K562 (cell line): ENCODE measurements at regions not wholly inside any gene's neighbourhood (a gene's known extent, or its start where the extent isn't known, plus 50 kb on each side); places are given as distances from the start of the nearest gene placed in this dataset.

Source experiments
- ATAC-seq: fragments of 200-7000 bp; cut with Tn5 transposase; 3 replicates; pipeline ENCODE4 v1.9.1; 2020; ENCODE audit warnings: moderate library complexity
- BruUV-seq: library from RNA; stranded (reverse); fragments of 400-500 nt; replicated peaks from 2 replicates; lab custom pipeline; 2021; lab: Mats Ljungman, UMichigan
- CTCF ChIA-PET: fragments of 300-600 bp; formaldehyde crosslinking; extraction: SDS; loops from one replicate; lab custom pipeline; 2021; ENCODE audit warnings: low intra/inter-chr PET ratio; lab: Yijun Ruan, JAX
- POLR2A ChIA-PET: fragments of 300-600, 350-650 bp; sonication (Branson Sonifier 250); formaldehyde crosslinking; extraction: SDS; loops from one replicate; lab custom pipeline; 2021; ENCODE audit warnings: antibody characterized with exemption, inconsistent platforms; lab: Yijun Ruan, JAX
- DNase-seq, 4 experiments: peaks; one replicate each; pipeline versions ENCODE4 v3.0.0 to v3.0.0-alpha.2; 2011 to 2018; ENCODE audit warnings: low spot score in 3 of 4, mixed read lengths in 3 of 4; ENCODE audit errors: extremely low read depth in 1 of 4
- FAIRE-seq: peaks from 2 replicates; lab custom pipeline; 2011; peaks lifted over from hg19 to GRCh38; lab: Jason Lieb, UNC
- H2AFZ ChIP-seq: 2 replicates; pipeline ENCODE4 v1.6.0; 2011; ENCODE audit warnings: low read depth, low read length, control low read depth, inconsistent platforms
- H3K27ac ChIP-seq: fragments of 200-600 bp; 3 replicates; pipeline ENCODE4 v1.8.0; 2011; ENCODE audit warnings: low read depth, mild to moderate bottlenecking, control low read depth, inconsistent platforms, low read length, moderate library complexity, mixed read lengths; ENCODE audit errors: extremely low read depth
- H3K27me3 ChIP-seq, 2 experiments: fragments of 300-600 bp in 1 of 2; 2 replicates in 1 of 2; 3 replicates in 1 of 2; pipeline versions ENCODE4 v1.6.0 to v1.8.0; 2011; ENCODE audit warnings: inconsistent platforms in 2 of 2, low read length in 2 of 2, mild to moderate bottlenecking in 1 of 2, mixed read lengths in 1 of 2, moderate library complexity in 1 of 2; ENCODE audit not compliant: control insufficient read depth in 2 of 2, insufficient read depth in 2 of 2
- H3K36me3 ChIP-seq: fragments of 300-600 bp; 3 replicates; pipeline ENCODE4 v1.8.0; 2011; ENCODE audit warnings: mild to moderate bottlenecking, low read length, inconsistent platforms; ENCODE audit not compliant: control insufficient read depth, insufficient read depth
- H3K4me1 ChIP-seq, 2 experiments: fragments of 200-600 bp in 1 of 2; replicated peaks in 1 of 2; 2 replicates in 1 of 2; 3 replicates in 1 of 2; pipeline versions ENCODE4 v1.5.1 to v1.8.0; 2011; ENCODE audit warnings: inconsistent platforms in 2 of 2, low read length in 2 of 2, mild to moderate bottlenecking in 1 of 2, mixed read lengths in 1 of 2, moderate library complexity in 1 of 2; ENCODE audit not compliant: control insufficient read depth in 2 of 2, insufficient read depth in 2 of 2
- H3K4me2 ChIP-seq: 2 replicates; pipeline ENCODE4 v1.6.1; 2011; ENCODE audit warnings: low read length, control low read depth, inconsistent platforms, mixed read lengths; ENCODE audit not compliant: insufficient read depth
- H3K4me3 ChIP-seq: fragments of 200-600 bp; sonication (generic), shearing (Covaris generic); 2 replicates; pipeline ENCODE4 v1.5.1; 2016; ENCODE audit warnings: control low read depth, inconsistent platforms
- H3K79me2 ChIP-seq: fragments of 200-600 bp; 3 replicates; pipeline ENCODE4 v1.8.0; 2011; ENCODE audit warnings: low read length, inconsistent platforms; ENCODE audit not compliant: control insufficient read depth, insufficient read depth
- H3K9ac ChIP-seq, 2 experiments: 2 replicates each; pipeline versions ENCODE4 v1.6.0 to v1.6.1; 2011; ENCODE audit warnings: low read depth in 2 of 2, low read length in 2 of 2, control low read depth in 1 of 2, inconsistent platforms in 1 of 2, mild to moderate bottlenecking in 1 of 2, mixed read lengths in 1 of 2; ENCODE audit not compliant: insufficient read depth in 1 of 2
- H3K9me1 ChIP-seq: one replicate; pipeline ENCODE4 v1.6.0; 2011; ENCODE audit warnings: inconsistent platforms, mild to moderate bottlenecking, low read length, moderate library complexity; ENCODE audit not compliant: control insufficient read depth, insufficient read depth
- H3K9me3 ChIP-seq: replicated peaks from 2 replicates; pipeline ENCODE4 v1.5.1; 2011; ENCODE audit warnings: low read depth, low read length, inconsistent platforms; ENCODE audit not compliant: control insufficient read depth, insufficient read depth
- H4K20me1 ChIP-seq: replicated peaks from 2 replicates; pipeline ENCODE4 v1.6.1; 2011; ENCODE audit warnings: low read length, inconsistent platforms, mixed read lengths; ENCODE audit not compliant: control insufficient read depth, insufficient read depth
- ASH1L ChIP-seq: fragments of 450-650 bp; IDR thresholded peaks from 2 replicates; pipeline ENCODE4 v1.6.1; 2018; ENCODE audit warnings: borderline replicate concordance, mild to moderate bottlenecking, low read depth; ENCODE audit not compliant: partially characterized antibody
- GTF2A2 ChIP-seq: IDR thresholded peaks from 2 replicates; pipeline ENCODE4 v1.6.1; 2016; ENCODE audit warnings: mild to moderate bottlenecking, missing genetic modification characterization, missing compliant biosample characterization
- PHTF2 ChIP-seq: fragments of 250-450 bp; sonication (Bioruptor Pico); IDR thresholded peaks from 2 replicates; pipeline ENCODE4 v1.5.0; 2021; ENCODE audit warnings: mild to moderate bottlenecking
- RAD51 ChIP-seq: fragments of 450-650 bp; IDR thresholded peaks from 2 replicates; pipeline ENCODE4 v1.7.1; 2016; ENCODE audit warnings: low read depth, mild to moderate bottlenecking, borderline replicate concordance
- SIN3B ChIP-seq: fragments of 450-650 bp; IDR thresholded peaks from 2 replicates; pipeline ENCODE4 v1.6.1; 2017; ENCODE audit warnings: low read depth, mild to moderate bottlenecking, moderate library complexity
- XRCC3 ChIP-seq: fragments of 450-650 bp; IDR thresholded peaks from 2 replicates; pipeline ENCODE4 v1.6.1; 2017; ENCODE audit warnings: mild to moderate bottlenecking, moderate library complexity
- ZNF316 ChIP-seq: fragments of 450-650 bp; IDR thresholded peaks from 2 replicates; pipeline ENCODE4 v1.6.1; 2016
- ZNF592 ChIP-seq: fragments of 450-650 bp; IDR thresholded peaks from 2 replicates; pipeline ENCODE4 v1.6.1; 2017; ENCODE audit warnings: antibody characterized with exemption, mild to moderate bottlenecking
- ZNF696 ChIP-seq: fragments of 250-450 bp; sonication (Bioruptor Pico); conservative IDR thresholded peaks from 2 replicates; pipeline ENCODE4 v1.4.0; 2020; ENCODE audit warnings: mild to moderate bottlenecking, moderate library complexity
- ZNF830 ChIP-seq: fragments of 250-450 bp; sonication (Bioruptor Pico); IDR thresholded peaks from 2 replicates; pipeline ENCODE4 v1.5.0; 2021; ENCODE audit warnings: mild to moderate bottlenecking
- WGBS: fragments of 100-300 bp; shearing (Covaris generic); methylation state at CpG from one replicate; pipeline ENCODE4 v1.1.6; 2016; ENCODE audit warnings: low coverage, mixed read lengths; ENCODE audit not compliant: insufficient coverage; ENCODE audit errors: missing lambda C conversion rate; 5-methylcytosine and 5-hydroxymethylcytosine counted together
- in situ Hi-C: fragments of 300-500 bp; cut with MboI; formaldehyde crosslinking; loops from 4 replicates; pipeline ENCODE4 v1.15.0; 2018; ENCODE audit warnings: inconsistent platforms, mixed read lengths
- intact Hi-C: fragments of 100-400 bp; cut with micrococcal nuclease; formaldehyde crosslinking; loops from 2 replicates; pipeline ENCODE4 v1.14.2; 2022
- TF ChIP-seq, protein P1 (sequence below): fragments of 250-450 bp; sonication (Bioruptor Pico); IDR thresholded peaks from 2 replicates; pipeline ENCODE4 v1.4.0; 2020; ENCODE audit warnings: mild to moderate bottlenecking, moderate library complexity
- TF ChIP-seq, protein P2 (sequence below): sonication (generic); formaldehyde crosslinking; IDR thresholded peaks from 2 replicates; pipeline ENCODE4 v1.8.1; 2023; ENCODE audit warnings: missing genetic modification reagents, mild to moderate bottlenecking, borderline replicate concordance

DNA sequence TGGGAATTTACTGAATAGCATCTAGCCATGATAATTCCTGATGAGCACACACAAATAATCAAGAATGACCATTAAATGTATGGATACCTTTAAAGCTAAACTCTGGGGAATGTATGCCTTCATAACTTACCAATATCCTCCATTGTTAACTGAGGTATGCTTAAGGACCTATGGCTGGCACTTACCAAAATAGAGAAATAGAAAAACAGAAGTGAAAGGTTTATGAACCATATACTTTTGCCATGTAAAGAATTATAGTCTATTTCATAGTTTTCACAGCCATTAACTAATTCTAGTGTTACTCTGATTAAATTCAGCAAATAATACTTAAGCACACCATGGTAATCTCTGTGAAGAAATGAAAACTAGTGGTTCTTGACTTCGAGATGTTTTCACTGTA is 1360.6 kb upstream of the LRRTM3 start:
- in situ Hi-C loops (no loop called here), intact Hi-C loops (no loop called here)
- Histone ChIP-seq H3K36me3 (no peaks in the 10 kb centered on the region), H4K20me1 (no peaks in the 10 kb centered on the region), H3K9me1 (no peaks in the 10 kb centered on the region), H3K79me2 (no peaks in the 10 kb centered on the region), H3K27me3 (no peaks in the 10 kb centered on the region), H3K9ac (no peak overlapping the region), H3K9me3 (no peaks in the 10 kb centered on the region; the same call in 1 of the 2 replicates), H3K4me3 (no peak overlapping the region), H3K4me1 (no peaks in the 10 kb centered on the region), H3K4me2 (no peak overlapping the region), H3K27ac (no peak overlapping the region), H2AFZ (no peak overlapping the region)
- POLR2A ChIA-PET: no interaction called here
- WGBS: 0% methylated on average over 1 of the region's 1 CpG
- ATAC-seq: no peak
- BruUV-seq: no TSS peak
- CTCF ChIA-PET: no interaction called here
- FAIRE-seq: peak; percentile 6
- DNase-seq: no peak
- TF ChIP-seq GTF2A2 (tag) (no peak), ZNF696 (CRISPR knock-in tag) (no peak), ZNF830 (CRISPR knock-in tag) (no peak), RAD51 (no peak), ASH1L (no peak), PHTF2 (no peak), SIN3B (no peak), XRCC3 (no peak), ZNF592 (no peak), ZNF316 (no peak)
- TF ChIP-seq, protein P1, sequence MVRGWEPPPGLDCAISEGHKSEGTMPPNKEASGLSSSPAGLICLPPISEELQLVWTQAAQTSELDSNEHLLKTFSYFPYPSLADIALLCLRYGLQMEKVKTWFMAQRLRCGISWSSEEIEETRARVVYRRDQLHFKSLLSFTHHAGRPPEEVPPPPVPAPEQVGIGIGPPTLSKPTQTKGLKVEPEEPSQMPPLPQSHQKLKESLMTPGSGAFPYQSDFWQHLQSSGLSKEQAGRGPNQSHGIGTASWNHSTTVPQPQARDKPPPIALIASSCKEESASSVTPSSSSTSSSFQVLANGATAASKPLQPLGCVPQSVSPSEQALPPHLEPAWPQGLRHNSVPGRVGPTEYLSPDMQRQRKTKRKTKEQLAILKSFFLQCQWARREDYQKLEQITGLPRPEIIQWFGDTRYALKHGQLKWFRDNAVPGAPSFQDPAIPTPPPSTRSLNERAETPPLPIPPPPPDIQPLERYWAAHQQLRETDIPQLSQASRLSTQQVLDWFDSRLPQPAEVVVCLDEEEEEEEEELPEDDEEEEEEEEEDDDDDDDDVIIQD (CRISPR knock-in tag): no peak
- TF ChIP-seq, protein P2, sequence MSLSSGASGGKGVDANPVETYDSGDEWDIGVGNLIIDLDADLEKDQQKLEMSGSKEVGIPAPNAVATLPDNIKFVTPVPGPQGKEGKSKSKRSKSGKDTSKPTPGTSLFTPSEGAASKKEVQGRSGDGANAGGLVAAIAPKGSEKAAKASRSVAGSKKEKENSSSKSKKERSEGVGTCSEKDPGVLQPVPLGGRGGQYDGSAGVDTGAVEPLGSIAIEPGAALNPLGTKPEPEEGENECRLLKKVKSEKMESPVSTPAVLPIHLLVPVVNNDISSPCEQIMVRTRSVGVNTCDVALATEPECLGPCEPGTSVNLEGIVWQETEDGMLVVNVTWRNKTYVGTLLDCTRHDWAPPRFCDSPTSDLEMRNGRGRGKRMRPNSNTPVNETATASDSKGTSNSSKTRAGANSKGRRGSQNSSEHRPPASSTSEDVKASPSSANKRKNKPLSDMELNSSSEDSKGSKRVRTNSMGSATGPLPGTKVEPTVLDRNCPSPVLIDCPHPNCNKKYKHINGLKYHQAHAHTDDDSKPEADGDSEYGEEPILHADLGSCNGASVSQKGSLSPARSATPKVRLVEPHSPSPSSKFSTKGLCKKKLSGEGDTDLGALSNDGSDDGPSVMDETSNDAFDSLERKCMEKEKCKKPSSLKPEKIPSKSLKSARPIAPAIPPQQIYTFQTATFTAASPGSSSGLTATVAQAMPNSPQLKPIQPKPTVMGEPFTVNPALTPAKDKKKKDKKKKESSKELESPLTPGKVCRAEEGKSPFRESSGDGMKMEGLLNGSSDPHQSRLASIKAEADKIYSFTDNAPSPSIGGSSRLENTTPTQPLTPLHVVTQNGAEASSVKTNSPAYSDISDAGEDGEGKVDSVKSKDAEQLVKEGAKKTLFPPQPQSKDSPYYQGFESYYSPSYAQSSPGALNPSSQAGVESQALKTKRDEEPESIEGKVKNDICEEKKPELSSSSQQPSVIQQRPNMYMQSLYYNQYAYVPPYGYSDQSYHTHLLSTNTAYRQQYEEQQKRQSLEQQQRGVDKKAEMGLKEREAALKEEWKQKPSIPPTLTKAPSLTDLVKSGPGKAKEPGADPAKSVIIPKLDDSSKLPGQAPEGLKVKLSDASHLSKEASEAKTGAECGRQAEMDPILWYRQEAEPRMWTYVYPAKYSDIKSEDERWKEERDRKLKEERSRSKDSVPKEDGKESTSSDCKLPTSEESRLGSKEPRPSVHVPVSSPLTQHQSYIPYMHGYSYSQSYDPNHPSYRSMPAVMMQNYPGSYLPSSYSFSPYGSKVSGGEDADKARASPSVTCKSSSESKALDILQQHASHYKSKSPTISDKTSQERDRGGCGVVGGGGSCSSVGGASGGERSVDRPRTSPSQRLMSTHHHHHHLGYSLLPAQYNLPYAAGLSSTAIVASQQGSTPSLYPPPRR (CRISPR knock-in tag): no peak
